Hematopoietic multipotent progenitor cell treated with erythropoietin and hydrocortisone succinate and interleukin-3 and kit ligand, for 17 days (in vitro differentiated cells): ENCODE measurements at regions not wholly inside any gene's neighbourhood (a gene's known extent, or its start where the extent isn't known, plus 50 kb on each side); places are given as distances from the start of the nearest gene placed in this dataset.

Experiments used
- DNase-seq: peaks from one replicate; pipeline ENCODE4 v3.0.0-alpha.2; 2015; ENCODE audit warnings: low spot score

- no peak for DNase-seq
Observed at GRCh38 chr22:48955351-48956311, 872.0 kb downstream of the BRD1 start.

DNA sequence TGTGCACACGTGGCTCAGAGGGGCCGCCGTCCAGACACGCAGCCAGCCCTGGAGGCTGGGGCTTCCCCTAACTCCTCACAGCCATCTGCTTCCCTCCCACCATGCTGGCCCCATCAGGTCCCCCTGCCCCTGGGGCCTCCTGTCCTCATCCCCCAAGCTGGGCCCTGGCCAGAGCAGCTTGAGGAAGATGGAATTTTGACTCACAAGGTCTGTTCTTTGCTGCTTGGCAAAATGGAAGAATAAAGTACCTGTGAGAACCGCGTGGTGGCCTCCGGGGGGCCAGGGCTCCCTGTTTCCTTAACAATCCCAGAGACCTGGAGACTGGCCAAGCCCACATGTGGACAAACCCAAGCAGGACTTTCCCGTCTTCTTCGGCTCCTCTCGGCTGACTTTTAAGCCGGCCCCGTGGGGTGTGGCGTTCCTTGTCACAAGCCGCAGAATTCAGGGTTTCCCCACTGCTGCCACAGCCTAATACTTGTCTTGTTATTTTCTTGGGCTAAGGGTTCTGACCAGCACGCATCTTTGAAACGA, 872.8 kb downstream of the BRD1 start:
- DNase-seq, result no peak

GRCh38 chr22:48953830-48954229, 873.8 kb downstream of the BRD1 start:
- DNase-seq, result no peak

DNA sequence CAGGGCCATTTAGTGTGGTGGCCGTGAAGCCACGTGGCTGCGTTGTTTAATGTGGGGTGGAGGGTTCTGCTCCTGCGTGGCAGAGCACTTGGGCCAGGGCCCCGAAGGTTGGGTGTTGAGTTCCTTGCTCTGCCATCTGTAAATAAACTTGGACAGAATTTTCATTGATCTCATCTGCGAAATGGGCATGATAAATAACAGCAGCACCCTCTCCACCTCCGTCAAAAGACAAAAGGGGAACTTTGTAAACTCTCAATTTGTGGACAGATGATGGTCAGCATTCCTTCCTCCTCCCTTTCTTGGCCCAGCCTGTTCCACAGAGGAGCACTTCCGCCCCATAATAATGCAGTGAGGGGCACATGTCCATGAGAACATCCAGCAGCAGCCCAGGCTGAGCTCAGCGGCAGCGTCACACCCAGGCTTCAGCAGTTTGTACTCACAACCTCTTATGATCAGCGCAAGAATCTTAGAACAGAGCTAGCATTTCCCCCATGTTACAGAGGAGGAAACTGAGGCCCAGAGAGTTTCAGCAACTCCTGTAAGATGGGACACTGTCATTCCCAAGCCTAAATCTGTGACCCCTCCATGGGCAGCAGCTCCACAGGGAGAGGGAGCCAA, 874.5 kb downstream of the BRD1 start:
- DNase-seq, result no peak

- DNase-seq, result no peak
Observed at GRCh38 chr22:48952256-48953102, 875.2 kb downstream of the BRD1 start.

DNA sequence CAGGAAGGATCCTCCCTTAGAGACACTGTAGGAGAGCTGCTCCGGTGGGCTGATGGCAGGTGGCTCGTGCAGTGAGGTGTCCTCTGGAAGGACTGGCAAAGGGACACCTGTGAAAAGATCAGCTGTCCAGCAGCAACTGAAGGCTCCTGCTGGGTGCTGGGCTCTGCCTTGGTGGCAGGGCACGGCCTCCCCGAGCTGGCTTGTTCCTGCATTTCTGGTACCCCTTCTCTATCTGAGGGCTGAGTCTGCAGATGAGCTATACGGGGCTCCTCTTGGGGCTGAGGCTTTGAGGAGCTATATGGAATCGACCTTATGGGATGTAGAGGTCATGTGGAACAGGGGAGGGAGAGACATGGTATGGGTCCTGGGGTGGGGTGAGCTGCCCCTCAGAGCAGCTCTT, 875.8 kb downstream of the BRD1 start:
- DNase-seq, result no peak

DNA sequence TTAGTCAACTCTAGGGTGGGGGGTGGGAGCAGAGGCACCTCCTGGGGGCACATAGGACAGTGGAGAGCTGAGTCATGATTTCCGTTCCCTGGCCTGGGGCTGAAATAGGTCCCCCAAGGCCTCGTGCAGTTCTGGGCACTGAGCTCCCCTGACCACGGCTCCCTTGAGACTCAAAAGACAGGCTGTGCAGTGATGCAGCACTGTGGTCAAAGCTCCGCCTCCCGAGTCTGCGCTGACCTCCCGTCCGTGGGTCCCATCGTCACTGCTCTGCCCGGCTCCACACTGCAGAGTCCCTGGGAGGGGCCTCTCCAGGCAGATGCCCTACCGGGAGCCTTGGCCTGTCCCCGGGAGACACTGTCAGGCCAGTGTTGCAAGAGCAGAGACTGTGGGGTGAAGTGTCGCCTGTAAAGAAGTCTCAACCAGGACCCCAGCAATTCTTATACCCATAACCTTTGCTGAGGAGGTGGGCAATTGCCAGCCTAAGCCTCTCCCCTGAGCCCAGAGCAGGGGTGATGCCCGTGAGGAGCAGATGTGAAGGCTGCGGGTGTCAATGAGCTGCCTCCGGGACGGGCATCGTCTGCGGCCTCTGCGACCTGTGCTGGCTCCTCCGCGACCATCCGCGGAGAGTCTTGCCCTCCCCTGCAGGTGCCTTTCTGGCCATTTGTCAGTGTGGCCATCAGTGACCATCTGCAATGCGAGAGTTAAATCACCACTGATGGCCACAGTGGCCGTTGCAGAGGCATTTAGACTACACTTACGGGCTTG, 877.3 kb downstream of the BRD1 start:
- DNase-seq, result no peak

DNA sequence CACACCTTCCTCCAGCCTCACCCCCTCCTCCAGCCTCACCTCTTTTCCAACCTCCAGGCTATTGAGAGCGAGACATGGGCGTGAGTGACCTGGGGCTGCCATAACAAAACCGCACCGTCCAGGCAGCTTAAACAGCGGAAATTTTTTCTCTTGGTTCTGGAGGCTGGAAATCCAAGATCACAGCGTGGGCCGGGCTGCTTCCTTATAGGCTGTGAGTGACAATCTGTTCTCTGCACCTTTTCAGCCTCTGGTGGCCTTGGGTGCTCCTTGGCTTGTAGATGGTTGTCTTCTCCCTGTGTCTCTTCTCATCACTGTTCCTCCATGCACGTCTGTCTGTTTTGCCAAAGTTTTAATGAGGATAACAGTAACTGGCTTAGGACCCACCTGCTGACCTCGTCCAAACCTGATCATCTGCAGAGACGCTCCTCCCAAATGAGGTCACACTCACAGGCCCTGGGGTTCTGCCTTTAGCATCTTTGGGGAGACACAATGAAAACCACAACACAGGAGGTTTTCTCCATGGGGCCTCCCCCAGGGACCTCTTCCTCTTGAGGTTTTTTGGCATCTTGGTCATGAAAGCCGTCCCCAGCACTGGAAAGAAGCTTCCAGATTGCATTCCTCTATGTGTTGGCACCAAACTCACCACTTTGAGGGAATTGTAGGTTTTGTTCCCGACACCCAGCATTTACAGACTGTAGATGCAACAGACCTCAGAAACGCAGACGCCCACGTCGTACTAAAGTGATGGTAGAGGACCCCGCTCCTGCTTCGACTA, 878.1 kb downstream of the BRD1 start:
- DNase-seq, result no peak

DNA sequence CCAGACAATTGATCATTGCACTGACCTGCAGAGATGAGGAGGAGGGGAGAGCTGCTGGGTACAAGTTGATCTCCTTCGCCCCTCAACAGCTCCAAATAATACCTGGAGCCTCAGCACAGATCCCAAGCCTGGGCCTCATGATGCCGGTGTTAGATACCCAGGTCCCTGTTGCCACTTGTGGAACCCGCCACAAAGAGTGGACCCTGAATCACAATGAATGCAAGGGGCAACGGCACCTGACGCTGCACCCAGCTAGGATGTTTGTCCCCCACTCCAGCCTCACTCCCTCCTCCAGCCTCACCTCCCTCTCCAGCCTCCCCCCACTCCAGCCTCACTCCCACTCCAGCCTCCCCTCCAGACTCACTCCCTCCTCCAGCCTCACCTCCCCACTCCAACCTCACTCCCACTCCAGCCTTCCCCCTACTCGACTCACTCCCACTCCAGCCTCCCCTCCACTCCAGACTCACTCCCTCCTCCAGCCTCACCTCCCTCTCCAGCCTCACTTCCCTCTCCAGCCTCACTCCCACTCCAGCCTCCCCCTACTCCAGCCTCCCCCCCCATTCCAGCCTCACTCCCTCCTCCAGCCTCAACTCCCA, 879.0 kb downstream of the BRD1 start:
- no peak for DNase-seq

DNA sequence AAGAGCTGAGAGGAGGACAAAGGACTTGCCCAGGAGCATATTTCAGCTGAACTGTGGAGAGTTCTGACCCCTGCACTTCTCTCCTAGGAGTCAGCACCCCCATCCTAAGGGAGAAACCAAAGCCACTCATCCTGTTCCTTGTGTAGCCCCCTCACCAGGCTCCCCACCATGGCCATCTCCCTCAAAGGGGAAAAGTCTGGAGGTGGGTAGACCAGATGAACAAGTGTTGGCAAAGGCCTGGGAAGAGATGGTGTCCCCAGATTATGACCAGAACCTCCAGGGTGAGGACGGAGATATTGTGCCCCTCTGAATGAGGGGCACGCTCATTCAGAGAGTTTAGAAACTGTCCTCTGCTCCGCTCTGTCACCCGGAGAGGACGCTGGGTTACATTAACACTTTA, 880.0 kb downstream of the BRD1 start:
- DNase-seq, result no peak

GRCh38 chr22:48945621-48946458, 881.8 kb downstream of the BRD1 start:
- DNase-seq, result no peak

DNA sequence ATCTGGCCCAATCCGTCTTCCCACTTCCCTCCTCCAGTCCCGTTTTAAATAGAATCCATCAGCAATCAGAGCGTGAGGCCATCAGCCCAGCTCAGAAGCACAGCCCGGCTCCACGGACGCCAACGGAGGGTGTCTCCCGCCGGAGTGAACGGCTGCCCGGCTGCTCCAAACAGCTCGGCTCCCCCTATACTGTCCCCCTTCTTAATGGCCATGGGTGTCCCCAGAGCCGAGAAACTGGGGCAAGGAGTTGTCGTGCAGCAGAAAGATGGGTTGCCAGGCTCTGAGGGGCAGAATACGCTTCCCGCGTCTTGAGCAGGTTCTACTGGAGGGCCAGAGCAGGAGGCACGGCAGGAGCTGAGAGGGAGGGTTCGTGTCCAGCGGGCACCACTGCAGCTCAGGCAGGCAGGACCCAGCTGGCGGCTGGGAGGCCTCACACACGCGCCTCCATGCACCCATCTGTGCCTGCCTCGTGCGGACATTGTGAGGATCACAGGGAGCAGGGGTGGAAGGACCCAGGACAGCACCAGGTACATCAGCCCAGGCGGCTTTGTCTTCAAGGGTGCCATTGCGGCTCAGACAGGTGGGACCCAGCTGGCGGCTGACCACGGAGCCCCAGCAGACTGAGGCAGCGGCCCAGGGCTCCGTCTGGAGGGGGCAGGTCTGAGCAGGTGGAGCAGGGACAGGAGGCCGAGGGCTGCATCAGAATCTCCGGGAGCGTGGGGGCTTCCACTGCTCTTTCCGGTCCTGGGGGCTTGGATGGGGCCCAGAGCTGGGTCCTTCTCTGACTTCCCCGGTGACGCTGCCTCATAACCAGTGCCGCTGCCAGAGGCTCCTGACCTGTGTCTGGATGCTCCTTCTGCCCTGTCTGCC, 882.7 kb downstream of the BRD1 start:
- DNase-seq, result no peak

DNA sequence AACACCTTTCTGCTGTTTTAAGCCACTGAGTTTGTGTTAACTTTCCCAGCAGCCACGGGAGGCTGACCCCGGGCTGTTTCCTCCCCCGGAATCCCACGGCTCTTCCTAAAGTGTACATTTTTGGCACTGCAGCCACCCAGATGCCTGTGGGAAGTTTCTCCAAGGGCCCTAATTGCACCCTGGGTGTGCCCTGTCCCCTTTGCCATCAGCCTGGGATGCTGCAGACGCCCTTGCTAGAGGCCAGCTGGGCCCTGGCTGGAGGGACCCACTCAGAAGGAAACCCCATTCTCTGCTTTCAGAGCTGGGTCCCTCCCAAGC, 883.3 kb downstream of the BRD1 start:
- DNase-seq, result no peak

DNA sequence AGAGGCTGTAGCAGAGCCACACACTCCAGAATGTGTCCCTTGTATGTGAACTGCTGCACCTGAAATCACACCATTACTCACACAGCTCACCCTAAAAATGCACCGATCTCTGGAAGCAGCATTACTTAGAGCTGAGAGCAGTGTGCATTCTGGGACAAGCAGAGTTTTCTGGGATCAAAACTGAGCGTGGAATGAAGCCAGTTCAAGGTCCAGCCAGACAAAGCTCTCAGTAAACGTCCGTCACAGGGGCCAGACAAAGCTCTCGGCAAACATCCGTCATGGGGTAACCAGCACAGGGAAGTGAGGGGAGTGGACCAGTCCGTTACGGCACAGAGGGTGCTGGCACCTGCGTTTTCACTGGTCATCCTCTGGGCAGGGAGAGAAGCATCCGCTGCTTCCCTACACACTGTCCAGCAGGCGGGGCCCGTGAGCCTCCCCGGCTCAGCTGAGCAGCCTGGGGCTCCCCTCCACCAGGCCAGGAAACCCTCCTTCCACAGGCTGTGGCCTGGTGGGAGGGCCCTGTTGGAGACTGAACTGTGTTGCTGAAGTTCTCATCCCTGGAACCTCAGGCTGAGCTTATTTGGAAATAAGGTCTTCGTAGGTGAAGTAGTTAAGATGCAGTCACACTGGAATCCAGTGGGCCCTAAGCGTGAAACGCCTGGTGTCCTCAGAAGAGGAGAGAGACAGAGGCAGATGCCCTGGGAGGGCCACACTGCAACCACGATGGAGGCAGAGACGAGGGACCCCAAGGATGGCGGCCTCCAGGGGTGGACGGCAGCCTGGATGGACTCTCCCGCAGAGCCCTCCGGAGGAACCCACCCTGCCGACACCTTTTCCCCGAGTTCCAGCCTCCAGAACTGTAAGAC, 883.9 kb downstream of the BRD1 start:
- no peak for DNase-seq

DNA sequence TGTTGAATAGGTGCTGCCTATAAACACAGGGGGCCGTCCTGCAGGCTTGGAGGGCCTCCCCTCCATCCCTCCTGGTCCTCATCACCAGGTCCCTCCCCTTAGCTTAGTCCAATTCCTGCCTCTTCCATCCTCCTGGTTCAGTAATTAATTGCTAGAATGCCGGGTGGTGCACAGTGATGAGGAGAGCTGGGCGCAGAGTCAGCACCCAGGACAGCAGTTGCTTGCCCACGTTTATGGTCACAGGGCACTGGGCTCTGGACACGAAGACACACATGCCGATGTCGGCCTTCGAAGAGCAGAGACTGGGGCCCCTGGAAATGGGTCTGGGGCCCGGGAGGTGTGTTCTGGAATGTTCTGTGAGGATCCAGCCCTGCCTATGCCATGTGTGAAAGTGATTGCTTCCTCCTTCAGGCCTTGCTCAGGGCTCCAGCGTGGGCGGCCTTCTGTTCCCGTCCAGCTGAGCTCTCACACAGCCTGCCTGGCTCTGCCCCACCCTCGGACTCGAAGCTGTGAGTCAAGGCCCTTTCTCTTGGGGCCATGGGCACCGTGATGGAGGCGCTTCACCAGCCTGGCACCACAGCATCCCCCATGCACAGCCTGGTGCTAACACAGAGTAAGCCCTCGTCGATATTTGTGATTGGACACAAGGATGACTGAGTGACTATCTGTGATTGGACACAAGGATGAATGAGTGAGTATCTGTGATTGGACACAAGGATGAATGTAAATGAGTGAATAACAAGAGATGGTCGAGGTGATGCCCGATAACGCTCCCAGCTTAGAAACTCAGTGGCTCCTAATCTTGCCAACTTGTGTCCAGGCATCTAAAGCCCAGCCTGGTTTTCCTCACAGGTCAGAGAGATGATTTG, 884.7 kb downstream of the BRD1 start:
- DNase-seq, result no peak

GRCh38 chr22:48941903-48942575, 885.6 kb downstream of the BRD1 start:
- DNase-seq, result no peak
